SH-SY5Y (cell line): ENCODE measurements at regions not wholly inside any gene's neighbourhood (a gene's known extent, or its start where the extent isn't known, plus 50 kb on each side); places are given as distances from the start of the nearest gene placed in this dataset.

Experiments used
- GATA2 ChIP-seq: IDR thresholded peaks from 2 replicates; pipeline ENCODE4 v1.6.1; 2011; ENCODE audit warnings: mild to moderate bottlenecking, low read depth, low read length
- GATA3 ChIP-seq: IDR thresholded peaks from 2 replicates; pipeline ENCODE4 v1.6.1; 2011; ENCODE audit warnings: low read depth, mild to moderate bottlenecking, low read length, moderate library complexity

- TF ChIP-seq GATA3 (no peak), GATA2 (no peak)
These were observed 441.9 kb upstream of the ADGRL4 start for GRCh38 chr1:79448426-79448825.
